Fibroblast of upper back skin (primary cell): ENCODE measurements at regions not wholly inside any gene's neighbourhood (a gene's known extent, or its start where the extent isn't known, plus 50 kb on each side); places are given as distances from the start of the nearest gene placed in this dataset.
A peak's percentile ranks its signal among the peaks of the same experiment; 100 is the strongest.

Experiments
- DNase-seq: peaks from one replicate; pipeline ENCODE4 v3.0.0-alpha.2; 2013

DNA sequence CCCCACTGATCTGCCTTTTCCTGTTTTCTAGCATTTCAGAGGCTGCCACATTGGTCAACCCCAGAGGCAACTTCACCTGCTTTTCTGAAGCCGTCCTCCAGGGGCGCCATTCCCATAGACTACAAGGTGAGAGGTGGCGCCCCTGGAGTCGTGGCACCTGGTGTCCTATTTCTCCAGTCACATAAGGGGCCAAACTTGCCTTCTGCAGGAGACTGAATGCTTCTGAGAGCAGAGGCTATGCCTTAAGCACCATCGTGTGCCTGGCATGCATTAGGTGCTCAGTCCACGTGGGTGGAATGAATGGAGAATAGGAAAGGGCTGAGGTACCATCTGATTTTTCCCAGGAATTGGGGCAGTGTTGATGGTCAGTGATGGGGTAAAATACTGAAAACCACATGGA lies 164.8 kb downstream of the HAPSTR1 start:
- no peak for DNase-seq

DNA sequence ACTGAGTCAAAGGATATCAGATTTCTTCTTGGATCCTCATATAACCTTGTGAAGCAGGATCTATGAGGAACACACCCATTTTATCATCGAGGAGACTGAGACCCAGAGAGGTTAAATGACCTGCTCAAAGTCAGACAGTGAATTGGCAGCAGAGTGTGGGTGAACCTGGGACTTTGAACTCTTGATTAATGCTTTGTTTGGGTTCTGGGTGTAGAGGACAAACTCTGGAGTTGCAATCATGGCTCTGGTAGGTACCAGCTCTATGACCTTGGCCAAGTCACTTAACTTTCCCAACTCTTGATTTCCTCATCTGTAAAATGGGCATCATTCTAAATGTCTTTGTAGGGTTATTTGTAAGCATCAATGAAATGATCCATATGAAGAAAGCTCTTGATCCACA lies 166.4 kb downstream of the HAPSTR1 start:
- no peak for DNase-seq

DNA sequence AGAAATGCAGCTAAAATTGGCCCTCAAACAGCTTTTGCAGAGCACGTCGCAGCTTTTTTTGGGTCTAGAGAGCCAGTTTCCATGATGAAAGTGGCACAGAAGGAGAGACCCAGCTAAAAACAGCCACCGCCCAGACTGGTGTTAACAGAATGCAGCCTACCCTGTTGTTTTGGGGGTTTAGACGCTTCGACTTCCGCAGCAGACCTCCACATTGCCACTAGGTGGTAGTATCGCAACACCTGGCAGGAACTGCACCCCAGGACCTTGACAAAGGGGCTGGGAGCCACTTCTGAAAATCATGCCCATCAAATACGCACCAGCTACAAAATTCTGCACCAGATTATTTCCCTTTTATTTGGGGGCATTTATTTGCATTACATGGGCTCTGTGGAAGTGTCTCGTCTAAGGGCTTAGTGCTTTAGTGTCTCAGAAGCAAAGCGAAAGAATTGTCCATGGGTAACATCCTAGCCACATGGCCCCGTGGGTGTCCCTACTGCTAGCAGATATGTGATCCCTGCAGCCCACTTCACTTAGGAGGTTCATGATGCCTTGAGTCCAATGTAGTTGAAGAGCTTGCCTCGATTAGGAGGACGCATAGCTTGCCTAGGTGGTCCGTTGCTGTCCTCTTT lies 167.1 kb downstream of the HAPSTR1 start:
- DNase-seq, result peak; percentile 13

DNA sequence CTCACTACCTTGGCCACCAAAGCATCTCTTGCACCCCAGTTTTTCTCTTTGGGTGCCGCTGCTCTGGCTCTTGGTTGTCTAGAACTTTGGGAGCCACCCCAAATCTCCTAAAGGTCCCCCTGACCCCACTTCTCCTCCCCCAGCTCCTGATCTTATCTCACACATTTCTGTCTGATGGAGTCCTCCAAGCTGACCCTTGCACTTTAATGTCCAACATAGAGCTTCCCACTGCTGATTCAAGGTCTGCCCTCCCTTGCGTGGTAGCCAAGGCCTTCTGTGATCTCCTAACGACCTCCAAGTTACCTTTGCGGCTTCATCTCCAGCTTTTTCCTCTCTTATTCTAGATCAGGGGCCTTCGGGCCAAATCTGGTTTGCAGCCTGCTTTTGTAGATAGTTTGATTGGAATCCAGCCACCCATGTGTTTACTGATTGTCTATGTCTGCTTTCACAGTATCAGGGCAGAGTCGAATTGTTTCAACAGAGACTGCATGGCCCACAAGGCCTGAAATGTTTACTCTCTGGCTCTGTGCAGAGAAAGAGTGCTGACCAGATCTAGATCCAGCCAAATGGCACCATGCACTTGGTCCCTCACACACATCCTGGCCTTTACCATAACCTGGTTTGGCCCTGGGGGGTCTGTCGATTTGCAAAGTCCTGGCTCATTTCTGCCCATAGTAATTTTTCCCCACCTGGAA lies 168.6 kb downstream of the HAPSTR1 start:
- DNase-seq, result no peak

DNA sequence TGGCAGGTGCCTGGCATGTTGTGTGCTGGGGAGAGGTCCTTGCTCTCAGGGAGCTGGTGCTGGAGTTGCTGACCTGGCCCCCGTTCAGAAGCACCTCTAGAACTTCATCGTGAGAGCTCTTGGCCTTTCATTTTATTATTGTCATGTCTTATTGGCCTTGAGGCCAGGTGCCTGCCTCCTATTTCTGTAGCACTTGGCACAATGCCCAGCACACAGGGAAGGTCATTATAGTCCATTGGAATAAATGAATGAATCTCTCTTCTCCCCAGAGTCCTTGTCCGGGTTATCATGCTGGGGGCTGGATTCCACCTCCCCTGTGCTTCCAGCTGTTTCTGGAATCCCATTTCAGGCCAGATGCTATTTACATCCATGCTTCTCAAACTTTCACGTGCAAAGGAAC lies 169.2 kb downstream of the HAPSTR1 start:
- no peak for DNase-seq

DNA sequence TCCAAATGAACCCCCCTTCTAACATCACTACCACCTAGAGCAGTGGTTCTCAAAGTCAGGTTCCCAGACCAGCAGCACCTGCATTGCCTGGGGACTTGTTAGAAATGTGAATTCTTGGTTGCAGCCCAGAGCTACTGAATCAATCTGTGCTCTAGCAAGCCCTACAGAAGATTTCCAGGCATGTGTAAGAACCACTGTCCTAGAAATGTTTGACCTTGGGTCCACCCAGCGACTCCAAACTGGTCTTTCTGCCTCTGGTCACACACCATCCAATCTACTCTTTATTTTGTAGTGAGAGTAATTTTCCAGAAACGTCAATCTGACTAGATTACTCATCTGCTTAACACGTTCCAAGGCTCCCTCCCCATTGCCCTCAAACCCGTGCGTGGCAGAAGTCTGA lies 169.9 kb downstream of the HAPSTR1 start:
- no peak for DNase-seq

DNA sequence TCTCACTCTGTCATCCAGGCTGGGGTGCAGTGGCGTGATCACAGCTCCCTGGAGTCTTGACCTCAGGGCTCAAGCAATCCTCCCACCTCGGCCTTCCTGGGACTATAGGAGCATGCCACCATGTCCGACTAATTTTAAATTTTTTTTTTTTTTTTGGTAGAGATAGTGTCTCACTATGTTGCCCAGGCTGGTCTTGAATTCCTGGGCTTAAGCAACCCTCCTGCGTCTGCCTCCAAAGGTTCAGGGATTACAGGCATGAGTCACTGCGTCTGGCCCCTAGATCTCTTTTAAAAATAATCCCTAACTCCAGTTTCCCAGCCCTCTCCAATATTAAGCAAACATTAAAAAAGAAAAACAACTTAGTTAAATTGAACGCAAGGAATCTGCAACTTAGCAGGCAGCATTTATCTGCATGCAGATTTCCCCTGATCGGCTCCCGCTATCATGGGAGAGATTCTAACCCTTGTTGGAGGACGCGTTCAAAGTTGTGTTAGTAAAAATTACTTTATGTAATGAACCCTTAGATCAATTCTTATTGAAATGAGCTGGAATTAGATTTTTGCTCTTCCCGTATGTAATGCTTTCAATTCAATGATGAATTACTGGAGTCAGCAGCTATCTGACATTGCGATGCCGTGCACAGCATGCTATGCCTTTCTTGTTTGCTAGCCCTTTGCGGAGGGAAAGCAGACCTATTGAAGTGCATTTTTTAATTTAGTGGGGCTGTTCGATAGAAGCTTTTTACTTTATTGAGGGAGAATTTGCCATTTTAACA lies 171.7 kb downstream of the HAPSTR1 start:
- DNase-seq, result no peak

DNA sequence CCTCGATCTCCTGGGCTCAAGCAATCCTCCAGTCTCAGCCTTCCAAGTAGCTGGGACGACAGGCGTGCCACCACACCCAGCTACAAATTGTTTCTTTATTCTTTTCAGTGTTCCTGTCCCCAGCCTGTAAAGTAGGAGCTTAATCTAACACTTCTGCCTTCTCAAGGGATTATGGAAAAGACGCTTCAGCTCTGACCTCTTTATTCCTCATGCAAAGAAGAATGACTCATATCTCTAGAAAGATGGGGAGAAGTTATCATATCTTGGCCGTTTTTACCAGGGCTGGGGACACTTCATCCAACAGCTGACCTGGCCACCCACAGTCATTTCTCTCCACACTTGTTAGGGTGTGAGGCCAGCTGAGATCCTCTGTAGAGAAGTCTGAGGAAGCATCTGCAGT lies 172.6 kb downstream of the HAPSTR1 start:
- DNase-seq, result no peak

DNA sequence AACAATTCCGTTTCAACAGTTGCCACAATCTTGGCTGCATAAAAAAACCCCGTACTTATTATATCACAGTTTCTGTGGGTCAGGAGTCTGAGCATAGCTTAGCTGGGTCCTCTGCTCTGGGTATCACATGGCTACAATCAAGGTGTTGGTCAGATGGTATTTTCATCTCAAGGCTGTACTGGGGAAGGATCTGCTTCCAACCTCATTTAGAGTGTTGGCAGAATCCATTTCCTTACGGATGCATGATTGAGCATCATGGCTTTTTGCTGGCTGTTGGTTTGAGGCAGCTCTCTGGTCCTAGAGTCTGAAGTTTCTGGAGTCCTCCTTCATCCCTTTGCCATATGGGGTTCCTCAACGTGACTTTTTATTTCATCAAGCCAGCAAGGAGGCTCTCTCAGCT lies 177.0 kb downstream of the HAPSTR1 start:
- DNase-seq, result no peak

DNA sequence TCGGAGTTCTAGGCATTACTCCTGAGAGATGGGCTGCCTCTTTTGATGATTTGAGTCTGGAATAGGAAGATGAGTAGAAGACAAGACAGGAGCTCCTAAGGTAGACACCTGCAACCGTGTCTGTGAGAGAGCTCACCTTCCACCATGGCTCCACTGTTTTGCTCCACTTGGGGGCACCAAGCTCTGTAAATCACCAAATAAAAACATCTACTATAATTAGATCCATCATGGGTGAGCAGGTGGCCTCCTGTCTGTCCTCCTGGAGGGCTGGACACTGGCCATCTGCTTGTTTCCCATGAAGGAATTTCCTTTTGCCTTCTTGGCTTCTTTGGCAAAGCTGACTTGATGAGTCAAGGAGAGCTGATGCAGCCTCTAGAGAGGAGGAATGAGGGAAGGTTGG lies 179.0 kb downstream of the HAPSTR1 start:
- DNase-seq, result no peak

DNA sequence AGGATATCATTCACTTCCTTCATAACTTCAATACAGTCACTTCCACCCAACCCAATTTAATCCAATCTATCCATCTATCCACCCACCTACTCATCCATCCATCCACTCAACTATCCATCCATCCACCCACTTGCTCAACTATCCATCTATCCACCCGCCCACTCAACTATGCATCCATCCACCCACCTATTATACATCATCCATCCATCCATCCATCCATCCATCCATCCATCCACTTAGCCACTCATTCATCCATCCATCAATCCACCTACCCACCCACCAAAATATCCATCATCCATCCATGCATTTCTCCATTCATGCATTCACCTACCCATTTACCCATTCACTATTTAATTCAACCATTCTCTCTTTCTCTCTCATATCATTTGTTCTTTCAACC lies 179.5 kb downstream of the HAPSTR1 start:
- DNase-seq, result no peak

DNA sequence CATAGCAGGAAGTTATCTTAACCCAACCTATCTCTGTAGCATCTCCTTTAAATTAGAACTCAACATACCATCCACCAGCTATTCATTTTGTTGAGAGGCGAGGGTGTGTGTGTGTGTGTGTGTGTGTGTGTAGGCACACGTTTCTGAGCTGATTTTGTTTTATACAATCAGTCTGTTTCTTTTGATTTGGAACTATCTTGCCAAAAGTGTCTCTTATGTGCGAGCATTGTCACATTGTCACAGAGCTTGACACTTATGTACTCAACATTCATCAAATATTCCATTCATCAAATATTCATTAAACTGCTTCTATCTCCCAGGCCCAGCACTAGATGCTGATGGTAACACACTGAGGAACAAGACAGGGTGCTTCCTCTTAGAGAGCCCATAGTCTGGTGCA lies 180.4 kb downstream of the HAPSTR1 start:
- DNase-seq, result no peak

DNA sequence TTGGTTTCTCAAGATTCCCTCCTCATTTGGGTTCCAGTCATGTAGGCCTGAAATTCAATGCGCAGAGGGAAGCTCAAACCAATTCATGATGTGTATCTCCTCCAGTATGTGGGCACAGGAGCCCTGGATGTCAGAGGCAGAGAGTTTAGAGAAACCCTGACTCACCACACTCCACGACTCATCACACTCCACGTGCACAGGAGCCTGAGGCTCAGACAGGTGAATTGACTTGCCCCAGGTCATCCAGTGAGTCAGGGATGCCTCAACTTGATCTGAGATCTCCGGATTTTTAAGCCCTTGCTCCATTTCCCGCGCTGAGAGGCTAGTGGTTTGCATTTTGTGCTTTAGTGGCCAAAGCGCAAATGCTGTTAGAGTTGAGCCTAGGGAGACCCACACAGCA lies 183.9 kb downstream of the HAPSTR1 start:
- DNase-seq, result no peak

DNA sequence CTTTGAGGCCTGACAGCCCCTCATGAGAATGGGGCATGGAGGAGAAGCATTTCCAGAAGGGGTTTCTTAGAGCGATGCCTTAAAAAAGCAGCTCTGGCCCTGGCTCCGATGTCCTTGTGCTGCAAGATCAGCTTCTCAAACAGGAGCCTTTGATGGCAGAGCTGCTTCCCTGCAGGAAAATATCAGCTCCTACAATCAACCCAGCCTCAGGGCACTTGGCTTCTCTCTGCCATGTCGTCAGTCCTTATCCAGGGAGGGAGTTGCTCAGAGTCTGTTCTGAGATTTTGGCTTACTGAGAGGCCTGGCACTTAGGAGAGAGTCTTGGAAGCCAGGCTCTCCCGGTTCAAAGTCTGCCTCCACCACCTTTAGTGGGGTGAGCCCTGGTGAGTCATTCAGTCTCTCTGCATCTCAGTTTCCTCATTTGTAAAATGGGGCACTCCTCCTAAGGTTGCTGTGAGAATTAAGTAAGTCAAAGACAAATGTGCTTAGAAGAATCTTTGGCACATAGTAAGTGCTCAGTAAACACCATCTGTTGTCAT lies 184.4 kb downstream of the HAPSTR1 start:
- no peak for DNase-seq

DNA sequence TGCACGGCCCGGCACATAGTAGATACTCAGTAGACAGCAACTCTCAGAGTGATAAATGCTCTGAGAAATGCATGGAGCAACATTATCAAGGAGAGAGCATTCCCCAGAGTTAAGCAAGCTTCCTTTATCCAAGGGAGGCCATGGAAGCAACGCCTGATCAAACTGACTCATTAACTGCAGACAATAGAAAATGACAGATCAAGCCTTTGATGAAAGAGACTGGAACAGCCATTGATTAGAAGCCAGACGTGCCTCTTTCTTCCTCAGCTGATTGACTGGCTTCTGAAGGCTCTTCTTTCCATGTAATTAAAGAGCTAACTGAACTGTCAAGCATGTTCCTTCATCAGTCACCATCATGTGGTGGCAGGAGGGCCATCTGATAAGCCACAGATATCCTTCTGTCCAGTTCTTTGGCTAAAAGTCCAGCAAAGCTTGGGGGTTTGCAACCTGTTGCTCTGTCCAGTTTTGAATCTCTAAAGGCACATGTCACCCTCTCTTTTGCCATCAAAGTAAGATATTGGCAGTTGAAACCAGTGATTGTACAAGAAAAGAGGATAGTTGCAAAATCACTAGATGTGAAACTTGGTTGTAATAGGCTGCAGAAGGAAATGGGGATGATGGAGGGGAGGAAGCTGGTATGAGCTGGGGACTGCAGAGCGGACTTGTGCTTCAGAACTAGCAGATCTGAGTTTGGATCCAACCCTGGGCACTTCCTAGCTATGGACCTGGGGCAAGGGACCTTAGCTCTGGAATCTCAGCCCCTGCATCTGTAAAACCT lies 188.0 kb downstream of the HAPSTR1 start:
- DNase-seq, result no peak

DNA sequence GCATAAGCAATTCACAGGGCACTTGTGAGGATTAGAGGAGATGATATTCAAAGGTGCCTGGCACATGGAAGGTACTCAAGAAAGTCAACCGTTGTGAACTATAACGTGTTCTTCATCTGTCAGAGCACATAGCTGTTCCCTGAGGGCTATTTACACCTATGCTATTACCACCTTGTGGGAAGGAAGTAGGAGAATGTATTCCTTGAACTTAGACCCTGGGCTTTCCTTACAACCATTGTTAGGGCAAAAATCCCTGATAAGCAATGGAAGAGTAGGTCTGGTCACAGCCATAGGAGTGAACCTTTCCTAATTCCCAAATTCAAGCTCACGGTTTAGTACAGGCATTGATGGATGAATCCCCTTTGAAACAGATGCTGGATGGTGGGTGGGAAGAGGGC lies 188.6 kb downstream of the HAPSTR1 start:
- no peak for DNase-seq

DNA sequence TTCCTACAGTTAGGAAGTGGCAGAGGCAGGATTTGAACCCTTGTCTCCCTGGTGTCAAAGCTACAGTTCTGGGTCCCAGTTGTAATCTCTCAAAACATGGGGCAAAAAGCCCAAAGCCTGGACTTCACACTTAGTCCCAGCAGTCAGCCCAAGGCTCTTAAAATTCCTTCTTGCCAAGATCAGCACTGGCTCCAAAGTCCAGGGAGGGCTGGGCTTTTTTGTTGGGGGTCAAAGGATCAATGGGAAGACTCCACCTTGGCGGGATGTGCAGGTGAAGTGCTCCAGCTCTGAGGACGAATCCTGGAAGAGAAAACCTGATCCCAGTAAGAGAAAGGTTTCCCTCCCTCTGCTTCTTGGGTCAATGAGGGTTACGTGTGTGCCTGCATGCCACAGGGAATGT lies 195.5 kb downstream of the HAPSTR1 start:
- no peak for DNase-seq

DNA sequence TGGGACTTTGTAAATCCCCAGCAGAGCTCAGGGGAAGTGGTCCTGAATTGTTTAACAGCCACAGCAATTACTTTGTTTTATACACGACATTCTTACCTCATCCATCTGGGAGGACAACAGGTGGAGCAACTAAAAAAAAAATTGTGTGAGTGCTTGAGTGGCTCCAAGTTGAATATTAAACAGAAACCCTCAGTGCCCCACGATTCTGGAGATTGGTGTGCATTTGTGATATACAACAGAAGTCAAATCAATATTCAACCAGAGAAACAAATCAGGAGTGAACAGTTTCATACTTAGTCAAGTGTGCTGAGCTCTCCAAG lies 204.8 kb downstream of the HAPSTR1 start:
- no peak for DNase-seq

DNA sequence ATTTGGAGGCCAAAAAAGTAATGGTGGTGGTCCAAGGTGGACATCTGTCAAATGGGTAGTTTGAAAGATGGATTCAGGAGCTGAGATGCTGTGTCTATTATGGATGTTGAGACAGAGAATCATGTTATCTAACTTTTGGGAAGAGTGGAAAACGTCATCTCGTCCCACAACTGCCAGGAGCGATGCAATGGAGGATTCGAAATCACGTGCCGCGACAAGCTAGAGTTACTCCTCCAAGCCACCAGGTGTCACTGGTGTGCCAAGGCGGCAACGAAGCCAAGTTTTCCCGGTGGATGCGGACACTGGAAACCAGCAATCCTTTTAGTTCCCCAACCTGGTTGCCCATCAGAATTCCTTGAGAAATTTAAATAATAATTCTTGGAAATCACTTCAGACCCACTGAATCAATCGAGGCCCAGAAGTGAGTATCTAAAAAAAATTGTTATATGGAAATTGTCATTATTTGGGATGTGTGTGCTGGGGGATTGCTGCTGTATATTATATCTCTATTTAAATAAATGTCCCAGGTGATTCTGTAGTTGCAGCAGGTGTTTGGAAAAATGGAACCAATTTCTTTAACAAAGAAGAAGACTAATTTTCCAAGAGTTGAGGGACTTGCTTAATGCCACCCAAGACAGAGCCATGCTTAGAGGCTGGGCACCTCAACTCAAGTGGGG lies 206.1 kb downstream of the HAPSTR1 start:
- peak; percentile 3 for DNase-seq

DNA sequence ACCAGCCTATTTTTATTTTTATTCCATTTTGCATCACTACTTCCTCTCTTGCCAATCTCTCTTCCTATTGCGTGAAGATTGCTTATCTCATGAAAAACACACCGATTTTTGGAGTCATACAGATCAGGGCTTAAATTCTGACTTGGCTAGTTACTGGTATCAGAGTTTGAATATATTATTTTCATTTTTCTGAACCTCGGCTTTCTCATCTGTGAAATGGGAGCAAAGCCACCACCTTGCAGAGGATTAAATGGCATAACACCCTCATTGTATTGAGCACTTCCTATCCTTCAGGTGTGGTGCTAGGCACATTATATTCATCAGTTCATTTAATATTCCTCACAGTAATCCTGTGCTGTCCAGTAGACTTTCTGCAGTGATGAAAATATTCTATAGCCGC lies 208.8 kb downstream of the HAPSTR1 start:
- no peak for DNase-seq

DNA sequence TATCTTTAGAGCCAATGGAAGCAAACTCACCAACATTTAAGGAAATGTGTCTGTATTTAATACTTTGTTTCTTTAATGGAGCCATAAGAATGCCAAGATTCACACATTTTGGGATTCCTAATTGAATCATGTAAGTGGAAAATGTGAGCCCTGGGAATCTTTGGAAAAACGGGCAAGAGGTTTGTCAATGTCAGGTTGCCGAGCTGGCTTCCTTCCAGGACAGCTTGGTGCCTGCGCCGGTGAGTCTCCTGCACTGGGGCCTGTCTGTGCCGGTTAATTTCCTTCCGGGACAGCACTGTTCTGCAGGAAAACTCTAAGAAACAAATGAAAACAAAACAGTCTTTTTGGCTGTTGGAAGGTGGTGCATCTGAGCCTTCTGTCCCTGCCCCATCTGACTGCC lies 210.6 kb downstream of the HAPSTR1 start:
- DNase-seq, result no peak

DNA sequence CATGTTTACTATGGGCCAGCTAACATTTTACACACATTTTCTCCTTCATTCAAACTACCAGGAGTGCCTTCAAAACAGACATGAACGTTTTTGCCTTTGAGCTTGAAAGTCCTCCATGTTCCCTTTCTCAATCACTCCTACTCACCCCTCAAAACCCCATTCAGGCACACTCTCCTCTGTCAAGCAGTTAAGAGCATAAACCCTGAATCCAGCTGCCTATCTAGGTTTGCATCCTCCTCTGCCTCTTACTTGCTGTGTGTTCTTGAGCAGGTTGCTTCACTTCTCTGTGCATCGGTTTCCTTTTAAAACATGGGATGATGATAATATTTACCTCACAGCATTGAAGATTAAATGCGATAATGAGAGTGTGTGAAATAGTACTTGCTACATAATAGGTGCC lies 215.3 kb downstream of the HAPSTR1 start:
- DNase-seq, result no peak

DNA sequence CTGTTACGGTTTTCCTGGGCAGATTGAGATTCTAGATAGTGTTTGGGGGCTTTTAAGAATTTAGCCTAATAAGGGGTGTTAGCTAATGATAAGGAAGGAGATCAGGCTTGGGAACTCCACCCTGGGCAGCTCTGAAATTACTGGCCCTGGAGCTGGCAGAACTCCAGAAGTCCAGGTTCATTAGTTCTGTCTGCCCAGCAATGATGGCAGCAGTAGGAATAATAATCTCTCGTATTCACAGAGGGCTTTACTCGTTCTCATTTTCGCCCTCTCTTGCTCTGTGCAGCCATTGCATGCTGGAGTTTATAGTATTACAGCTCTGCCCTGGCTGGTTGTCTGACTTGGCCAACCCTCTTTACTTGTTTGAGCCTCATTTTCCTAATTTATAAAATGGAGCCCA lies 216.0 kb downstream of the HAPSTR1 start:
- DNase-seq, result no peak
